BJ (cell line): ENCODE measurements at regions not wholly inside any gene's neighbourhood (a gene's known extent, or its start where the extent isn't known, plus 50 kb on each side); places are given as distances from the start of the nearest gene placed in this dataset.

ENCODE experiments used
- CTCF ChIA-PET: fragments of 350-600 bp; formaldehyde crosslinking; extraction: SDS; loops from one replicate; lab custom pipeline; 2021; ENCODE audit warnings: antibody characterized with exemption, inconsistent platforms; lab: Yijun Ruan, JAX
- POLR2A ChIA-PET: fragments of 300-600 bp; sonication (Branson Sonifier 250); formaldehyde crosslinking; extraction: SDS; loops from one replicate; lab custom pipeline; 2021; ENCODE audit warnings: antibody characterized with exemption; lab: Charles Lee
- DNase-seq: peaks from one replicate; pipeline ENCODE4 v3.0.0-alpha.2; 2011; ENCODE audit warnings: low read depth
- H3K27me3 ChIP-seq: 2 replicates; pipeline ENCODE4 v1.6.0; 2011; ENCODE audit warnings: low read length; ENCODE audit not compliant: control insufficient read depth, insufficient read depth
- H3K36me3 ChIP-seq: 2 replicates; pipeline ENCODE4 v1.5.1; 2011; ENCODE audit warnings: low read length; ENCODE audit not compliant: control insufficient read depth, insufficient read depth
- H3K4me3 ChIP-seq: 2 replicates; pipeline ENCODE4 v1.5.1; 2011; ENCODE audit warnings: low read depth, mild to moderate bottlenecking, control low read depth, low read length
- CTCF ChIP-seq: IDR thresholded peaks from 2 replicates; pipeline ENCODE4 v1.5.1; 2011; ENCODE audit warnings: low read depth, mild to moderate bottlenecking, control low read depth, inconsistent platforms, low read length, moderate library complexity; ENCODE audit not compliant: insufficient read depth

- no peaks in the 10 kb centered on the region for H3K27me3 ChIP-seq
- no peaks in the 10 kb centered on the region for H3K36me3 ChIP-seq
- H3K4me3 ChIP-seq = no peak overlapping the region
- POLR2A ChIA-PET = no interaction called here
- CTCF ChIA-PET = no interaction called here
- DNase-seq = no peak
- no peak for TF ChIP-seq CTCF
These were observed 52.6 kb upstream of the LRAT start for GRCh38 chr4:154691229-154691628.

DNA sequence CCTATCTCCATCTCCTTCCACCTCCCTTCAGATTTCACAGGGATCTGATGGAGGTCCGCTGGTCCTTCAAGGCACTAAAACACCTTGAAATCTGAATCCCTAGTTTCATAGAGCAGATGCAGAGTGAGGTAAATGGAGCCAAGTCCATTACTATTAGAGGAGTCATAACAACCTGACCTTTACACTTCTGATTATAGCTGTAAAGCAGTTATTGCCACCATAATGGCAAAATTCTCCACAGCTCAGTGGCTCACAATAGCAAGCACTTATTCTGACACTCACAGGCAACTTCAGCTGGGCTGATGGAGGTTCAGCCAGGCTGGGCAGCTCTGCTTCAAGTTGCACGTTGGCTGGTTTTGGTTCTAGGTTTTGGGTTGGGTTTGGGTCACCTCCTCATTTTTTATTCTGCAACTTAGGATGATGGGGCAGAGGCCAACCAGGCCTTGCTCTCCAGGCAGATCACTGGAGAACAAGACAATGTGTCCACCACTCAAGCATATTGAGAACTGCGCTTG, 51.4 kb upstream of the LRAT start:
- TF ChIP-seq CTCF = no peak
- POLR2A ChIA-PET = no interaction called here
- CTCF ChIA-PET = interaction anchor here (0.7 kb wide), 1 partner anchor 20 kb away, joined by 3 read pairs; no protein-coding TSS in a partner anchor
- Histone ChIP-seq H3K4me3 (no peak overlapping the region), H3K36me3 (no peaks in the 10 kb centered on the region), H3K27me3 (no peaks in the 10 kb centered on the region)
- no peak for DNase-seq
